Adrenal gland (tissue), 9 donors: ENCODE measurements at regions not wholly inside any gene's neighbourhood (a gene's known extent, or its start where the extent isn't known, plus 50 kb on each side); places are given as distances from the start of the nearest gene placed in this dataset.
"Not testable (repeated sequence)": the region's sequence is repeated elsewhere in the genome, so short reads cannot be mapped to it uniquely, and the experiment has no call there.

ENCODE experiments used
- DNase-seq, 7 donors: peaks; one replicate each; pipeline ENCODE4 v3.0.0-alpha.2; 2019 to 2020
- H3K27ac ChIP-seq, 5 donors: fragments of 200-600 bp; sonication (generic) in 4 of 5; 1 replicate in 3 of 5; 2 replicates in 2 of 5; pipeline versions ENCODE4 v1.5.1 to v1.8.0; 2016 to 2020; ENCODE audit warnings: mild to moderate bottlenecking in 1 of 5
- H3K27me3 ChIP-seq: fragments of 200-600 bp; 2 replicates; pipeline ENCODE4 v1.8.0; 2021
- H3K36me3 ChIP-seq, 2 donors: fragments of 200-600 bp; replicated peaks in 1 of 2; 1 replicate in 1 of 2; 2 replicates in 1 of 2; pipeline versions ENCODE4 v1.5.1 to v1.8.0; 2018 to 2022
- H3K4me1 ChIP-seq, 2 donors: fragments of 200-600 bp; replicated peaks in 1 of 2; 1 replicate in 1 of 2; 2 replicates in 1 of 2; pipeline versions ENCODE4 v1.5.1 to v1.8.0; 2018 to 2021
- H3K4me3 ChIP-seq, 4 donors: fragments of 200-600 bp; sonication (generic) in 3 of 4; one replicate each; pipeline ENCODE4 v1.5.1; 2016 to 2018
- H3K9me3 ChIP-seq, 3 donors: fragments of 200-600 bp; sonication (generic) in 1 of 3; replicated peaks in 1 of 3; 1 replicate in 2 of 3; 2 replicates in 1 of 3; pipeline versions ENCODE4 v1.5.1 to v1.8.0; 2016 to 2021
- POLR2A ChIP-seq, 2 donors: fragments of 450-650 bp; IDR thresholded peaks; one replicate each; pipeline ENCODE4 v1.6.1; 2017; ENCODE audit warnings: antibody characterized with exemption in 2 of 2, mild to moderate bottlenecking in 2 of 2, moderate library complexity in 1 of 2
- WGBS, 4 donors: extraction: QIAGEN DNeasy Blood & Tissue Kit in 2 of 4; methylation state at CpG; one replicate each; pipeline versions ENCODE4 v1.1.5 to v1.1.7; 2013 to 2017; 5-methylcytosine and 5-hydroxymethylcytosine counted together
- intact Hi-C, 2 donors: fragments of 100-400 bp; cut with DNase I; formaldehyde crosslinking; loops; one replicate each; pipeline versions ENCODE4 v1.14.1 to v1.15.0; 2022 to 2023
- TF ChIP-seq, protein P1 (sequence below), 6 experiments: fragments of 450-650 bp in 4 of 6; fragments of 200-600 bp in 2 of 6; sonication (generic) in 1 of 6; IDR thresholded peaks; 1 replicate in 5 of 6; 2 replicates in 1 of 6; pipeline versions ENCODE4 v1.5.1 to v1.8.0; 2016 to 2021; ENCODE audit warnings: antibody characterized with exemption in 6 of 6, mild to moderate bottlenecking in 2 of 6, moderate library complexity in 1 of 6
- donor health status: healthy with polysubstance abuse.
- donor health status: Bipolar disorder and iron deficiency.
- donor health status: DM: yes; HTN: yes; CAD: no.
- donor health status: DM: no; HTN: no; CAD: no.
- donor health status: DM: no; HTN: no; CAD: no.

GRCh38 chr1:57546549-57547330 is 122.9 kb upstream of the DAB1 start:
- Histone ChIP-seq H3K9me3 (no peaks in the 10 kb centered on the region), H3K4me3 (no peak overlapping the region), H3K36me3 (no peaks in the 10 kb centered on the region), H3K4me1 (no peaks in the 10 kb centered on the region), H3K27me3 (no peaks in the 10 kb centered on the region), H3K27ac (no peak overlapping the region)
- 52 to 70% (median 64%) methylated on average over 5 of the region's 5 CpGs for WGBS, 4 donors
- intact Hi-C loops, result no loop called here
- DNase-seq, result no peak
- TF ChIP-seq POLR2A (IDR thresholded peaks at IDR 0.05), result no peak
- TF ChIP-seq, protein P1, sequence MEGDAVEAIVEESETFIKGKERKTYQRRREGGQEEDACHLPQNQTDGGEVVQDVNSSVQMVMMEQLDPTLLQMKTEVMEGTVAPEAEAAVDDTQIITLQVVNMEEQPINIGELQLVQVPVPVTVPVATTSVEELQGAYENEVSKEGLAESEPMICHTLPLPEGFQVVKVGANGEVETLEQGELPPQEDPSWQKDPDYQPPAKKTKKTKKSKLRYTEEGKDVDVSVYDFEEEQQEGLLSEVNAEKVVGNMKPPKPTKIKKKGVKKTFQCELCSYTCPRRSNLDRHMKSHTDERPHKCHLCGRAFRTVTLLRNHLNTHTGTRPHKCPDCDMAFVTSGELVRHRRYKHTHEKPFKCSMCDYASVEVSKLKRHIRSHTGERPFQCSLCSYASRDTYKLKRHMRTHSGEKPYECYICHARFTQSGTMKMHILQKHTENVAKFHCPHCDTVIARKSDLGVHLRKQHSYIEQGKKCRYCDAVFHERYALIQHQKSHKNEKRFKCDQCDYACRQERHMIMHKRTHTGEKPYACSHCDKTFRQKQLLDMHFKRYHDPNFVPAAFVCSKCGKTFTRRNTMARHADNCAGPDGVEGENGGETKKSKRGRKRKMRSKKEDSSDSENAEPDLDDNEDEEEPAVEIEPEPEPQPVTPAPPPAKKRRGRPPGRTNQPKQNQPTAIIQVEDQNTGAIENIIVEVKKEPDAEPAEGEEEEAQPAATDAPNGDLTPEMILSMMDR (IDR thresholded peaks at IDR 0.05), result no peak

DNA sequence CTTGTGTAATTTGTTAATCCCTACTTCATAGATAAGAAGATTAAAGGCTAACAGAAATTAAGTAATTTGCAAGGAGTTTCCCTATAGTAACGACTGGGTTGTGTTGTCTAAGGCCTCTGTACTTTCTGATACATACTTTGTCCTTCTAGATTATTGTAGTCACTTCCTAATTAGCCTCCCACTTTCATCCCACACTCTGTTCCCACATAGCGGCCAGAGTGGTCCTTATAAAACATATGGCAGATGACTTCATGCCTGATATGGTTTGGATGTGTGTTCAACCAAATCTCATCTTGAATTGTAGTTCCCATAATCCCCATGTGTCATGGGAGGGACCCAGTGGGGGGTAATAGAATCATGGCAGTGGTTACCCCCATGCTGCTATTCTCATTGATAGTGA is 120.5 kb upstream of the DAB1 start:
- Histone ChIP-seq H3K27me3 (no peaks in the 10 kb centered on the region), H3K4me3 (no peak overlapping the region), H3K4me1 (no peaks in the 10 kb centered on the region), H3K9me3 (no peaks in the 10 kb centered on the region), H3K36me3 (no peaks in the 10 kb centered on the region), H3K27ac (no peak overlapping the region)
- no peak for DNase-seq
- TF ChIP-seq, protein P1 (IDR thresholded peaks at IDR 0.05), result no peak
- TF ChIP-seq POLR2A (IDR thresholded peaks at IDR 0.05), result no peak
- WGBS, 4 donors, result 20 to 34% (median 27%) methylated on average over 2 of the region's 2 CpGs
- intact Hi-C loops, result no loop called here

DNA sequence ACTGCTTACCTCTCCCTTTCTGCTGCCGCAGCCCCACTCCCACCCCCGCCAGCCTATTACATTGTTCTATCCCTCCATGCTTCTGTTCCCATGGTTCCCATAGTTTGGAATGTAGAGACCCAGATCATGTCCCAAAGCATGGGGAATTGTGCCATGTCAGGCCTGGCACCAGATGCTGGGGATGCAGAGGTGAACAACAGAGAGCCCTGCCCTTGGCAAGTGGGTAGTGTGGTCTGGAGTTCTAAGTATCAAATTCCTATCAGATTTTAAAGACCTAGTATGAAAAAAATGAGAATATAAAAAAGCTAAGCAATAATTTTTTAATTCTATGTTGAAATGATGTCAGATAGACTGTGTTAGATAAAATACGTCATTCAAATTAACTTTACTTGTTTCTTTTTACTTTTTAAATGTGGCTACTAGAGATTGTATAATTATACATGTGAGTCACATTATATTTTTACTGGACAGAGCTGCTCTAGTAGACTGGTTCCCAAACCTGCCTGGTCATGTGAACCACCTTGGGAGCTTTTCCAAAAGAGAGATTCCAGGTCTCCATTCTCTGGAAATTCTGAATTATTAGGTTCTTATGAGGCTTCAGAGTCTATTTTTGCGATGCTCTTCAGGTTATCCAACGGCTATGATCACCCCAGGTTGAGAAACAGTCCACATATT is 113.0 kb upstream of the DAB1 start:
- Histone ChIP-seq H3K4me3 (no peak overlapping the region), H3K36me3 (no peaks in the 10 kb centered on the region), H3K9me3 (no peaks in the 10 kb centered on the region), H3K4me1 (no peaks in the 10 kb centered on the region), H3K27ac (no peak overlapping the region), H3K27me3 (no peaks in the 10 kb centered on the region)
- 63 to 84% (median 78%) methylated on average over 5 of the region's 5 CpGs for WGBS, 4 donors
- intact Hi-C loops, result no loop called here
- DNase-seq, result no peak
- no peak for TF ChIP-seq POLR2A (IDR thresholded peaks at IDR 0.05)
- TF ChIP-seq, protein P1 (IDR thresholded peaks at IDR 0.05), result no peak

GRCh38 chr1:57532299-57532698 is 108.4 kb upstream of the DAB1 start:
- Histone ChIP-seq H3K27ac (no peak overlapping the region), H3K27me3 (no peaks in the 10 kb centered on the region), H3K4me1 (no peaks in the 10 kb centered on the region), H3K36me3 (no peaks in the 10 kb centered on the region), H3K4me3 (no peak overlapping the region), H3K9me3 (no peaks in the 10 kb centered on the region)
- TF ChIP-seq, protein P1 (IDR thresholded peaks at IDR 0.05), result no peak
- TF ChIP-seq POLR2A (IDR thresholded peaks at IDR 0.05), result no peak
- DNase-seq, result no peak
- intact Hi-C loops, result no loop called here
- 74 to 78% (median 76%) methylated on average over 1 of the region's 1 CpG for WGBS, 4 donors

DNA sequence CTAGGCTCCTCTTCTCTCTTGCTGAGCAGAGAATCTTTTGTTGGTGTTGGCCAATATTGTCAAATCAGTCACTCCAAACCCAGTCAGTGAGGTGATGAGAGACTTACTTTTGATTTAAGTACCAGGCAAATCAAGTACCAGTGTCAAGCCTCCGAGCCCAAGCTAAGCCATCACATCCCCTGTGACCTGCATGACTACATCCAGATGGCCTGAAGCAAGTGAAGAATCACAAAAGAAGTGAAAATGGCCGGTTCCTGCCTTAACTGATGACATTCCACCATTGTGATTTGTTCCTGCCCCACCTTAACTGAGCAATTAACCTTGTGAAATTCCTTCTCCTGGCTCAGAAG is 107.0 kb upstream of the DAB1 start:
- H3K4me3 ChIP-seq, H3K9me3 ChIP-seq, H3K4me1 ChIP-seq, DNase-seq, H3K27ac ChIP-seq, H3K36me3 ChIP-seq, intact Hi-C loops, H3K27me3 ChIP-seq: not testable (repeated sequence)
- WGBS, 4 donors, result 50 to 63% (median 59%) methylated on average over 1 to 2 of the region's 2 CpGs
